SK-N-SH (cell line): ENCODE measurements at regions not wholly inside any gene's neighbourhood (a gene's known extent, or its start where the extent isn't known, plus 50 kb on each side); places are given as distances from the start of the nearest gene placed in this dataset.

Experiments used
- CTCF ChIA-PET: fragments of 300-600, 350-600 bp; formaldehyde crosslinking; extraction: SDS; loops from one replicate; lab custom pipeline; 2021; lab: Yijun Ruan, JAX
- POLR2A ChIA-PET: fragments of 350-600 bp; sonication (Branson Sonifier 250); formaldehyde crosslinking; extraction: SDS; loops from one replicate; lab custom pipeline; 2020; ENCODE audit warnings: antibody characterized with exemption, inconsistent platforms; lab: Yijun Ruan, JAX
- DNase-seq: peaks from one replicate; pipeline ENCODE4 v3.0.0; 2012
- H2AFZ ChIP-seq: fragments of 200-600 bp; sonication (generic); 2 replicates; pipeline ENCODE4 v1.8.1; 2016; ENCODE audit warnings: antibody characterized with exemption, mild to moderate bottlenecking, low read depth
- H3F3A ChIP-seq: fragments of 200-600 bp; sonication (generic); replicated peaks from 2 replicates; pipeline ENCODE3; 2016; ENCODE audit warnings: antibody characterized with exemption, mild to moderate bottlenecking; ENCODE audit not compliant: insufficient read depth
- H3K27ac ChIP-seq, 2 experiments: fragments of 200-500 bp in 1 of 2; fragments of 200-600 bp in 1 of 2; sonication (Bioruptor generic) in 1 of 2; sonication (generic), shearing (Covaris generic) in 1 of 2; 2 replicates each; pipeline versions ENCODE4 v1.5.1 to v1.6.1; 2014 to 2016; ENCODE audit warnings: low read depth in 2 of 2, inconsistent platforms in 1 of 2, low read length in 1 of 2, mild to moderate bottlenecking in 1 of 2, mixed read lengths in 1 of 2
- H3K27me3 ChIP-seq: fragments of 200-600 bp; sonication (generic), shearing (Covaris generic); 2 replicates; pipeline ENCODE4 v1.6.1; 2016; ENCODE audit warnings: mixed run types; ENCODE audit not compliant: insufficient read depth
- H3K36me3 ChIP-seq, 2 experiments: fragments of 200-500 bp in 1 of 2; fragments of 200-600 bp in 1 of 2; sonication (Bioruptor generic) in 1 of 2; sonication (generic) in 1 of 2; replicated peaks in 1 of 2; 2 replicates each; pipeline versions ENCODE3 to v1.5.1; 2014 to 2016; ENCODE audit warnings: low read length in 1 of 2, mild to moderate bottlenecking in 1 of 2; ENCODE audit not compliant: insufficient read depth in 2 of 2, control insufficient read depth in 1 of 2
- H3K4me1 ChIP-seq, 2 experiments: fragments of 200-500 bp in 1 of 2; fragments of 200-600 bp in 1 of 2; sonication (Bioruptor generic) in 1 of 2; sonication (generic), shearing (Covaris generic) in 1 of 2; 2 replicates each; pipeline versions ENCODE4 v1.5.1 to v1.6.1; 2014 to 2016; ENCODE audit warnings: low read depth in 1 of 2, low read length in 1 of 2, mixed run types in 1 of 2; ENCODE audit not compliant: insufficient read depth in 2 of 2, control insufficient read depth in 1 of 2
- H3K4me2 ChIP-seq: fragments of 200-600 bp; sonication (generic), shearing (Covaris generic); 2 replicates; pipeline ENCODE4 v1.6.1; 2017; ENCODE audit warnings: mixed run types
- H3K4me3 ChIP-seq, 2 experiments: fragments of 200-500 bp in 1 of 2; fragments of 200-600 bp in 1 of 2; sonication (Bioruptor generic) in 1 of 2; sonication (generic), shearing (Covaris generic) in 1 of 2; 2 replicates each; pipeline versions ENCODE4 v1.5.1 to v1.8.1; 2014 to 2016; ENCODE audit warnings: low read depth in 2 of 2, inconsistent platforms in 1 of 2, low read length in 1 of 2, mild to moderate bottlenecking in 1 of 2, mixed read lengths in 1 of 2, moderate library complexity in 1 of 2
- H3K79me2 ChIP-seq: fragments of 200-600 bp; sonication (generic); 2 replicates; pipeline ENCODE4 v1.8.1; 2017; ENCODE audit warnings: mild to moderate bottlenecking; ENCODE audit not compliant: insufficient read depth
- H3K9ac ChIP-seq: fragments of 200-600 bp; sonication (generic); 2 replicates; pipeline ENCODE4 v1.6.1; 2017; ENCODE audit warnings: mixed run types
- H3K9me2 ChIP-seq: fragments of 200-600 bp; sonication (generic); 2 replicates; pipeline ENCODE4 v1.6.1; 2017; ENCODE audit warnings: mixed run types
- H3K9me3 ChIP-seq: fragments of 200-600 bp; sonication (generic); 2 replicates; pipeline ENCODE4 v1.6.1; 2017; ENCODE audit warnings: mixed run types, mild to moderate bottlenecking, moderate library complexity
- H4K20me1 ChIP-seq: fragments of 200-600 bp; sonication (generic); 2 replicates; pipeline ENCODE4 v1.6.1; 2017; ENCODE audit warnings: mild to moderate bottlenecking, mixed run types; ENCODE audit not compliant: insufficient read depth
- ELF1 ChIP-seq: IDR thresholded peaks from 2 replicates; pipeline ENCODE4 v1.4.0; 2012
- FOSL2 ChIP-seq: IDR thresholded peaks from 2 replicates; pipeline ENCODE4 v1.4.0; 2012; ENCODE audit warnings: low read depth, mild to moderate bottlenecking, moderate library complexity, borderline replicate concordance
- FOXJ3 ChIP-seq: sonication (generic); formaldehyde crosslinking; IDR thresholded peaks from 2 replicates; pipeline ENCODE4 v1.5.1; 2020; ENCODE audit warnings: mild to moderate bottlenecking, missing genetic modification reagents
- FOXM1 ChIP-seq: IDR thresholded peaks from 2 replicates; pipeline ENCODE4 v1.4.0; 2012; ENCODE audit warnings: low read depth, mild to moderate bottlenecking
- MAX ChIP-seq: IDR thresholded peaks from 2 replicates; pipeline ENCODE4 v1.4.0; 2012; ENCODE audit warnings: low read depth
- MXI1 ChIP-seq: IDR thresholded peaks from 2 replicates; pipeline ENCODE4 v1.6.1; 2012; ENCODE audit warnings: mild to moderate bottlenecking, low read depth, low read length, improper control_type of control experiment
- POLR2AphosphoS5 ChIP-seq: IDR thresholded peaks from 2 replicates; pipeline ENCODE4 v1.6.1; 2012; ENCODE audit warnings: low read depth, low read length
- RXRA ChIP-seq: IDR thresholded peaks from 2 replicates; pipeline ENCODE4 v1.4.0; 2012; ENCODE audit warnings: low read depth, mild to moderate bottlenecking, borderline replicate concordance
- SMC3 ChIP-seq: IDR thresholded peaks from 2 replicates; pipeline ENCODE4 v1.6.1; 2012; ENCODE audit warnings: low read depth, low read length, improper control_type of control experiment
- TAF1 ChIP-seq: IDR thresholded peaks from 2 replicates; pipeline ENCODE4 v1.6.1; 2012; ENCODE audit warnings: low read depth, mild to moderate bottlenecking, low read length, moderate library complexity, borderline replicate concordance
- USF1 ChIP-seq: IDR thresholded peaks from 2 replicates; pipeline ENCODE4 v1.4.0; 2012; ENCODE audit warnings: low read depth, borderline replicate concordance
- YY1 ChIP-seq: IDR thresholded peaks from 2 replicates; pipeline ENCODE4 v1.4.0; 2012; ENCODE audit warnings: low read depth, mild to moderate bottlenecking
- WGBS: methylation state at CpG from one replicate; pipeline ENCODE4 v1.1.6; 2017; ENCODE audit warnings: low lambda C conversion rate; 5-methylcytosine and 5-hydroxymethylcytosine counted together
- TF ChIP-seq, protein P1 (sequence below): fragments of 200-600 bp; sonication (generic); IDR thresholded peaks from 2 replicates; pipeline ENCODE4 v1.6.1; 2017; ENCODE audit warnings: antibody characterized with exemption, mild to moderate bottlenecking, moderate library complexity

GRCh38 chr7:68420342-68421192 is 1177.7 kb upstream of the AUTS2 start:
- H3K79me2 ChIP-seq, result no peaks in the 10 kb centered on the region
- H3K9me2 ChIP-seq, result no peaks in the 10 kb centered on the region
- no peaks in the 10 kb centered on the region for H3K9me3 ChIP-seq
- no peaks in the 10 kb centered on the region for H3K27me3 ChIP-seq
- no peak overlapping the region for H3K27ac ChIP-seq
- ChIA-PET POLR2A (no interaction called here), CTCF (interaction anchor here (1.1 to 1.4 kb wide), 4 partner anchors 8 to 796 kb away, joined by 3 to 4 read pairs (median 3); no protein-coding TSS in a partner anchor)
- H3F3A ChIP-seq, result no peaks in the 10 kb centered on the region
- no peak overlapping the region for H3K9ac ChIP-seq
- H3K36me3 ChIP-seq, result no peaks in the 10 kb centered on the region
- no peak for DNase-seq
- H4K20me1 ChIP-seq, result no peaks in the 10 kb centered on the region
- WGBS, result 75% methylated on average over 11 of the region's 11 CpGs
- H3K4me1 ChIP-seq, result no peaks in the 10 kb centered on the region
- no peak overlapping the region for H3K4me2 ChIP-seq
- no peak overlapping the region for H2AFZ ChIP-seq
- H3K4me3 ChIP-seq, result no peak overlapping the region
- TF ChIP-seq ELF1 (no peak), MAX (no peak), RXRA (no peak), YY1 (no peak), SMC3 (no peak)
- TF ChIP-seq, protein P1, sequence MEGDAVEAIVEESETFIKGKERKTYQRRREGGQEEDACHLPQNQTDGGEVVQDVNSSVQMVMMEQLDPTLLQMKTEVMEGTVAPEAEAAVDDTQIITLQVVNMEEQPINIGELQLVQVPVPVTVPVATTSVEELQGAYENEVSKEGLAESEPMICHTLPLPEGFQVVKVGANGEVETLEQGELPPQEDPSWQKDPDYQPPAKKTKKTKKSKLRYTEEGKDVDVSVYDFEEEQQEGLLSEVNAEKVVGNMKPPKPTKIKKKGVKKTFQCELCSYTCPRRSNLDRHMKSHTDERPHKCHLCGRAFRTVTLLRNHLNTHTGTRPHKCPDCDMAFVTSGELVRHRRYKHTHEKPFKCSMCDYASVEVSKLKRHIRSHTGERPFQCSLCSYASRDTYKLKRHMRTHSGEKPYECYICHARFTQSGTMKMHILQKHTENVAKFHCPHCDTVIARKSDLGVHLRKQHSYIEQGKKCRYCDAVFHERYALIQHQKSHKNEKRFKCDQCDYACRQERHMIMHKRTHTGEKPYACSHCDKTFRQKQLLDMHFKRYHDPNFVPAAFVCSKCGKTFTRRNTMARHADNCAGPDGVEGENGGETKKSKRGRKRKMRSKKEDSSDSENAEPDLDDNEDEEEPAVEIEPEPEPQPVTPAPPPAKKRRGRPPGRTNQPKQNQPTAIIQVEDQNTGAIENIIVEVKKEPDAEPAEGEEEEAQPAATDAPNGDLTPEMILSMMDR, result no peak

- no peak overlapping the region for H2AFZ ChIP-seq
- H3K27me3 ChIP-seq, result no peaks in the 10 kb centered on the region
- TF ChIP-seq MAX, result no peak
- TF ChIP-seq FOXM1, result no peak
- no peak for TF ChIP-seq POLR2AphosphoS5
- TF ChIP-seq USF1, result no peak
- TF ChIP-seq FOXJ3 (CRISPR knock-in tag), result no peak
- TF ChIP-seq, protein P1, result no peak
- no peak for TF ChIP-seq MXI1
- TF ChIP-seq FOSL2, result no peak
- no peak for TF ChIP-seq TAF1
- no peak overlapping the region for H3K27ac ChIP-seq
- no peaks in the 10 kb centered on the region for H3K9me3 ChIP-seq
- H3K4me1 ChIP-seq, result no peaks in the 10 kb centered on the region; a peak in 1 of 4 replicates
- WGBS, result 76% methylated on average over 7 of the region's 7 CpGs
- DNase-seq, result no peak
- no peak overlapping the region for H3K9ac ChIP-seq
- no peaks in the 10 kb centered on the region for H3K36me3 ChIP-seq
- H3K4me2 ChIP-seq, result no peak overlapping the region
- H3K4me3 ChIP-seq, result no peak overlapping the region
- no peaks in the 10 kb centered on the region for H3F3A ChIP-seq
- CTCF ChIA-PET, result interaction anchor here (1.4 kb wide), 1 partner anchor 9 kb away, joined by 3 read pairs; no protein-coding TSS in a partner anchor
- H3K79me2 ChIP-seq, result no peaks in the 10 kb centered on the region
- POLR2A ChIA-PET, result interaction anchor here (0.5 to 0.7 kb wide), 2 partner anchors 10 to 20 kb away, joined by 4 to 5 read pairs; no protein-coding TSS in a partner anchor
- no peaks in the 10 kb centered on the region for H4K20me1 ChIP-seq
- H3K9me2 ChIP-seq, result no peaks in the 10 kb centered on the region
These were observed 1176.6 kb upstream of the AUTS2 start for GRCh38 chr7:68421712-68422111.
